ENCODE measurements at regions not wholly inside any gene's neighbourhood (a gene's known extent, or its start where the extent isn't known, plus 50 kb on each side); places are given as distances from the start of the nearest gene placed in this dataset.
"Not testable (repeated sequence)": the region's sequence is repeated elsewhere in the genome, so short reads cannot be mapped to it uniquely, and the experiment has no call there.

- no peaks in the 10 kb centered on the region for H3K36me3 ChIP-seq
- H3K27me3 ChIP-seq (replicated peaks) = no peaks in the 10 kb centered on the region
- no peaks in the 10 kb centered on the region for H3K9me3 ChIP-seq (replicated peaks)
- H3K4me1 ChIP-seq (replicated peaks) = peaks cover 17% of the 10 kb centered on the region
- no peak overlapping the region for H3K27ac ChIP-seq
- no peak overlapping the region for H3K4me3 ChIP-seq
- DNase-seq (ENCODE audit: low read depth in 1 of 2, low spot score in 2 of 2) = no peak
Observed at GRCh38 chr1:219326843-219327242, 153.2 kb downstream of the LYPLAL1 start.

GRCh38 chr1:219325368-219325742 lies 151.7 kb downstream of the LYPLAL1 start:
- DNase-seq (ENCODE audit: low read depth in 1 of 2, low spot score in 2 of 2) = no peak
- Histone ChIP-seq H3K4me1 (replicated peaks) (peaks cover 17% of the 10 kb centered on the region), H3K36me3 (no peaks in the 10 kb centered on the region), H3K27ac (no peak overlapping the region), H3K4me3 (no peak overlapping the region), H3K9me3 (replicated peaks) (no peaks in the 10 kb centered on the region), H3K27me3 (replicated peaks) (no peaks in the 10 kb centered on the region)

- Histone ChIP-seq H3K4me3 (no peak overlapping the region), H3K27ac (peak overlapping the region; percentile 16; the same call in 1 of the 2 replicates), H3K36me3 (no peaks in the 10 kb centered on the region), H3K27me3 (replicated peaks) (no peaks in the 10 kb centered on the region), H3K9me3 (replicated peaks) (no peaks in the 10 kb centered on the region), H3K4me1 (replicated peaks) (peaks cover 17% of the 10 kb centered on the region)
- peak; percentile 50 to 82 for DNase-seq (ENCODE audit: low read depth in 1 of 2, low spot score in 2 of 2)
Observed at GRCh38 chr1:219324629-219325367, 151.1 kb downstream of the LYPLAL1 start.

GRCh38 chr1:219324171-219324570 lies 150.5 kb downstream of the LYPLAL1 start:
- Histone ChIP-seq H3K36me3 (no peaks in the 10 kb centered on the region), H3K27me3 (replicated peaks) (no peaks in the 10 kb centered on the region), H3K9me3 (replicated peaks) (no peaks in the 10 kb centered on the region), H3K4me1 (replicated peaks) (peaks cover 17% of the 10 kb centered on the region), H3K4me3 (no peak overlapping the region), H3K27ac (0 out of 2 replicates have a peak overlapping the region, but pooled peaks have one; percentile 16)
- no peak for DNase-seq (ENCODE audit: low read depth in 1 of 2, low spot score in 2 of 2)

DNA sequence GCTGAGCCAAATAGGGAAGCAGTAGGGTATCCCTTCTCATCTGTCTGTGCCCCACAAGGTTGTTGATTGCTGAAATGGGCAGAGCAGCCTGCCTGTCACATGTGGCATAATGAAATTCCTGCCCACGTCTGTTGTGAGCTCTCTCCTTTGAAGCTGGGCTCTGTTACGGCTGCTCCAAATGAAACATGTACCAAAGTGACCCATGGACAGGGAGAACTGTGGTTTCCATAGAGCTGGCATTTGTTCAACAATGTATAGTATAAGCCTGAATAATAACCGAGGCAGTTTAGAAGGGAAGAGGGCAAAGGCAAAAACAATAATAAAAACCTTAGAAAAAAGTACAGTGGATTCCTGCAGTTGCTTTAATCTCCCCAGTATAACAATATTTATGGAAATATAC lies 149.7 kb downstream of the LYPLAL1 start:
- Histone ChIP-seq H3K4me1 (replicated peaks) (peaks cover 17% of the 10 kb centered on the region), H3K27me3 (replicated peaks) (no peaks in the 10 kb centered on the region), H3K27ac (no peak overlapping the region), H3K36me3 (no peaks in the 10 kb centered on the region), H3K9me3 (replicated peaks) (no peaks in the 10 kb centered on the region), H3K4me3 (no peak overlapping the region)
- no peak for DNase-seq (ENCODE audit: low read depth in 1 of 2, low spot score in 2 of 2)

DNA sequence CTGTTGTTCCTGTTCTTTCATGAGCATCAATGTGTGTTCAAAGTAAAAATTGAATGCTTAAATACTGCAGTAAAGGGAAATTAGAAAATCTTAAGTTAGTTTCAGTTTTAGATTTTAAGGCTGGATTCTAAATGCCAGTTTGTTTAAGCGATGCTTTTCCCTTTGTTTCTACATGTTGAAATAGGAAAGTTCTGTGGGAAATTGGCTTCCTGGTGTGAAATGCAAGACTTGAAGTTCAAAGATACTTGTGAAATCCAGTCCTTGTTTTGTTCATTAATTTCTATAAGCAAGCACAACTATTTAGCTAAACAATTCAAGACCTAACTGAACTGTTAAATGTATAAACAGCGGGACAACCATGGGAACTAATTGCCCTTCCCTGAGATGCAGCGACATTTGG lies 149.1 kb downstream of the LYPLAL1 start:
- peaks cover 17% of the 10 kb centered on the region for H3K4me1 ChIP-seq (replicated peaks)
- H3K27me3 ChIP-seq (replicated peaks) = no peaks in the 10 kb centered on the region
- H3K4me3 ChIP-seq = no peak overlapping the region
- H3K36me3 ChIP-seq = no peaks in the 10 kb centered on the region
- no peak for DNase-seq (ENCODE audit: low read depth in 1 of 2, low spot score in 2 of 2)
- no peaks in the 10 kb centered on the region for H3K9me3 ChIP-seq (replicated peaks)
- H3K27ac ChIP-seq = no peak overlapping the region

DNA sequence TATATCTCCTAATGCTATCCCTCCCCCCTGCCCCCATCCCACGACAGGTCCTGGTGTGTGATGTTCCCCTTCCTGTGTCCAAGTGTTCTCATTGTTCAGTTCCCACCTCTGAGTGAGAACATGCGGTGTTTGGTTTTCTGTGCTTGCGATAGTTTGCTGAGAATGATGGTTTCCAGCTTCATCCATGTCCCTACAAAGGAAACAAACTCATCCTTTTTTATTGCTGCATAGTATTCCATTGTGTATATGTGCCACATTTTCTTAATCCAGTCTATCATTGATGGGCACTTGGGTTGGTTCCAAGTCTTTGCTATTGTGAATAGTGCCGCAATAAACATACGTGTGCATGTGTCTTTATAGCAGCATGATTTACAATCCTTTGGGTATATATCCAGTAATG lies 146.9 kb downstream of the LYPLAL1 start:
- not testable (repeated sequence) for H3K27ac ChIP-seq; H3K36me3 ChIP-seq; H3K27me3 ChIP-seq (replicated peaks); DNase-seq (ENCODE audit: low read depth in 1 of 2, low spot score in 2 of 2); H3K9me3 ChIP-seq (replicated peaks); H3K4me3 ChIP-seq
- peaks cover 16% of the 10 kb centered on the region for H3K4me1 ChIP-seq (replicated peaks)

- H3K27me3 ChIP-seq (replicated peaks) = no peaks in the 10 kb centered on the region
- H3K9me3 ChIP-seq (replicated peaks) = no peaks in the 10 kb centered on the region
- H3K4me3 ChIP-seq = no peak overlapping the region
- H3K4me1 ChIP-seq (replicated peaks) = no peaks in the 10 kb centered on the region
- H3K27ac ChIP-seq = no peak overlapping the region
- H3K36me3 ChIP-seq = no peaks in the 10 kb centered on the region
- DNase-seq (ENCODE audit: low read depth in 1 of 2, low spot score in 2 of 2) = no peak
Observed at GRCh38 chr1:219318826-219319225, 145.1 kb downstream of the LYPLAL1 start.

DNA sequence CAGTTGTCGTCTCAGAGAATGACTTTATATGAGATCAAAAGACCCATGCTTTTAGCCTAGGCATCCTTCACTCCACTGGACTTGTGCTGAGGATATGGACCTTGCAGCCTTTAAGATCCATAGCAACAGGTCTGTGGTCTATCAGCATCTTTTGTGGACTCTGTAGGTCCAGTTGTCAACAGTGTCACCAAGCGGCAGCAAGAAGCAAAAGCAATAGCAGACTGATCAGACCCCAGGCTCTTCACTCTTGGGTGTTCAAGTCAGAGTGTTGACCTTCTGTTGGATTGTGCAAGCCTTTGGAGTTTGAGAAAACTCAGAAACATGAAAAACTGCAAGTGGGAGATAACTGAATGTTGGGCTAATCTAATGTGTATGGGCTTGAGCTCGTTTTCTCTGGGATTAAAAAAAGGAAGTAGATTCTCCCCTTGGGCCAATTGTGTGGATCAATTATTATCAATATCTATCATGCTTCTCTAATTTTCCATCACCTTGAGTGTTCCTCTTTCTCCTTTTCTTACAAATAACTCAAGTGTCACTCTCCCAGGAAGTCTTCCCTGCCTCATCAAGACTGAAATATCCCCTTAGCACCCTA lies 144.2 kb downstream of the LYPLAL1 start:
- no peak overlapping the region for H3K27ac ChIP-seq
- no peaks in the 10 kb centered on the region for H3K9me3 ChIP-seq (replicated peaks)
- no peak overlapping the region for H3K4me3 ChIP-seq
- no peaks in the 10 kb centered on the region for H3K36me3 ChIP-seq
- DNase-seq (ENCODE audit: low read depth in 1 of 2, low spot score in 2 of 2) = no peak
- H3K27me3 ChIP-seq (replicated peaks) = no peaks in the 10 kb centered on the region
- peaks cover 6% of the 10 kb centered on the region for H3K4me1 ChIP-seq (replicated peaks)

GRCh38 chr1:219316066-219316465 lies 142.4 kb downstream of the LYPLAL1 start:
- Histone ChIP-seq H3K4me1 (replicated peaks) (peaks cover 9% of the 10 kb centered on the region), H3K4me3 (no peak overlapping the region), H3K9me3 (replicated peaks) (no peaks in the 10 kb centered on the region), H3K27me3 (replicated peaks) (no peaks in the 10 kb centered on the region), H3K36me3 (no peaks in the 10 kb centered on the region), H3K27ac (no peak overlapping the region)
- no peak for DNase-seq (ENCODE audit: low read depth in 1 of 2, low spot score in 2 of 2)

GRCh38 chr1:219313961-219314360 lies 140.3 kb downstream of the LYPLAL1 start:
- H3K9me3 ChIP-seq (replicated peaks) = no peaks in the 10 kb centered on the region
- no peak overlapping the region for H3K27ac ChIP-seq
- H3K27me3 ChIP-seq (replicated peaks) = no peaks in the 10 kb centered on the region
- H3K36me3 ChIP-seq = no peaks in the 10 kb centered on the region
- no peak for DNase-seq (ENCODE audit: low read depth in 1 of 2, low spot score in 2 of 2)
- H3K4me1 ChIP-seq (replicated peaks) = peaks cover 9% of the 10 kb centered on the region
- H3K4me3 ChIP-seq = no peak overlapping the region

- Histone ChIP-seq H3K9me3 (replicated peaks) (no peaks in the 10 kb centered on the region), H3K27ac (peak overlapping the region; percentile 24; the same call in 1 of the 2 replicates), H3K4me1 (replicated peaks) (peaks cover 9% of the 10 kb centered on the region), H3K36me3 (no peaks in the 10 kb centered on the region), H3K4me3 (no peak overlapping the region), H3K27me3 (replicated peaks) (no peaks in the 10 kb centered on the region)
- peak in 1 of 2 experiments; percentile 42 for DNase-seq (ENCODE audit: low read depth in 1 of 2, low spot score in 2 of 2)
Observed at GRCh38 chr1:219312967-219313366, 139.3 kb downstream of the LYPLAL1 start.

DNA sequence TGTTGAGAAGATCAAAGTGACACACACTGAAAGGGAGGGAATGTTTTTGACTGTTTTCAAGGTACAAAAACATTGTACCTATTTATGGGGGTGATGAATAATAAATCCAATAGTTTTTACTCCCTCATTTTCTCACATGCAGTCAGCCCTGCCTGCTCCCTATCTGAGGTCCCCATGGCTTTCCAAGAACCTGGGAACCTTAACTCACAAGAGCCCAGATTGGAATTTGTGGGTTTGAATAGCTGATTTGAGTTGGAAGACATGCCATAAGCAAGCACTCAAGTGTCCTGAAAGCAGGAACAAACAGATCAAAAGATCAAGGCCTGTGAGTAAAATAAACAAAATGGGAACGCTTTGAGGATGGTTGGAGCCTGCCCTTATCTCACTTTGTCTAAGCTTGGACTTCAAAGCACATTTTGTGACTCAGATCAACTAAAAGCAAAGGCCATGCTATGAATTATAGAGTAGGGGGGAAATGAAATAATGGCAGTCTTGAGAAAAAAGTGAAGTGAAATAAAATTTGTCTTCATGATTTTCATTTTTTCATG lies 136.6 kb downstream of the LYPLAL1 start:
- Histone ChIP-seq H3K27ac (no peak overlapping the region), H3K4me1 (replicated peaks) (peaks cover 9% of the 10 kb centered on the region), H3K27me3 (replicated peaks) (no peaks in the 10 kb centered on the region), H3K4me3 (no peak overlapping the region), H3K36me3 (no peaks in the 10 kb centered on the region), H3K9me3 (replicated peaks) (no peaks in the 10 kb centered on the region)
- no peak for DNase-seq (ENCODE audit: low read depth in 1 of 2, low spot score in 2 of 2)

DNA sequence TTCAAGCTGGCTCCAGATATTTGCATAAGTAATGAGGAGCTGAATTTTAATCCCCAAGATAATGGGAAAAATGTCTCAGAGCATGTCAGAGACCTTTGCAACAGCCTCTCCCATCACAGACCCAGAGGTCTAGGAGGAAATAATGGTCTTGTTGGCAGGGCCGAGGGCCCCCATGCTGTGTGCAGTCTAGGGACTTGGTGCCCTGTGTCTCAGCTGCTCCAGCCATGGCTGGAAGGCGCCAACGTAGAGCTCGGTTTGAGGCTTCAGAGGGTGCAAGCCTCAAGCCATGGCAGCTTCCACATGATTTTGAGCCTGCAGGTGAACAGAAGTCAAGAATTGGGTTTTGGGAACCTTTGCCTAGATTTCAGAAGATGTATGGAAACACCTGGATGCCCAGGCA lies 134.7 kb downstream of the LYPLAL1 start:
- Histone ChIP-seq H3K4me1 (replicated peaks) (peaks cover 13% of the 10 kb centered on the region), H3K4me3 (no peak overlapping the region), H3K36me3 (no peaks in the 10 kb centered on the region), H3K9me3 (replicated peaks) (no peaks in the 10 kb centered on the region), H3K27ac (no peak overlapping the region), H3K27me3 (replicated peaks) (no peaks in the 10 kb centered on the region)
- no peak for DNase-seq (ENCODE audit: low read depth in 1 of 2, low spot score in 2 of 2)
